ENCODE measurements at regions not wholly inside any gene's neighbourhood (a gene's known extent, or its start where the extent isn't known, plus 50 kb on each side); places are given as distances from the start of the nearest gene placed in this dataset.

DNA sequence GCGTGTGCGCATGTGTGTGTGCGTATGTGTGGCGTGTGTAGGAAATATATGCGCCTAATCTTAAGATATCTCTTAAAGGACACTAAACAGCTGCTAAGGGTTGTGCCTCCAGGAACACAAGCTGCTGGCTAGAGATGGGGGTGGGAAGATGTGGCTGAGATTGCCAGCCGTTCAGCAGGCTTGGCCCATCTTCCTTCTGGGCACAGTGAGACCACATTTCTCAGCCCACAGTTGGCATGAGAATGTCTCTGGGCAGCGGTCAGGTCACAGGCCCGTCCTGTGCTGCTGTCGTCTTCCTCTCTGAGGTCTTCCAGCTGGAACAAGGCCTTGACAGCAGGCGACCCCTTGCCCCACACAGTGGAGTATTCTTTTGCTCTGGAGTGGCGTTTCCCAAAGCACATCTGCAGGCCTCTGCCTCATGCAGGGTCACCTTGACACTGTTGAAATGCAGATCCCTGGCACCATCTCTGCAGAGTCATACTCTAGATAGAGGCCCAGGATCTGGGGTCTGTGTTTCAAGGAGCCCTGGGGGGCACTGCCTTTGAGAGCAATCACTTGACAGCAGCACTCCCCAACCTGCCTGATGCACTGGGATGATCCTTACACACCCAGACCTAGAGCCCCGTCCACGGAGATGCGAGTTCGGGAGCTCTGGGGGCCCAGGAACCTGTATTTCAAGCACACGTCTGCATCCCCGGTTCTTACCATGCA lies 335.5 kb upstream of the SFSWAP start:
- H3K4me1 ChIP-seq (ENCODE audit: insufficient read depth, low read length): peaks cover 25% of the 10 kb centered on the region
- peaks cover 2% of the 10 kb centered on the region for H3K9me3 ChIP-seq (ENCODE audit: low read length)
- H3K36me3 ChIP-seq (ENCODE audit: insufficient read depth, low read length): no peaks in the 10 kb centered on the region
- H3K27me3 ChIP-seq (ENCODE audit: insufficient read depth, low read length): no peaks in the 10 kb centered on the region
- no peak overlapping the region for H2AFZ ChIP-seq (ENCODE audit: low read depth, low read length)
- no peak overlapping the region for H3K4me3 ChIP-seq (ENCODE audit: low read length)

DNA sequence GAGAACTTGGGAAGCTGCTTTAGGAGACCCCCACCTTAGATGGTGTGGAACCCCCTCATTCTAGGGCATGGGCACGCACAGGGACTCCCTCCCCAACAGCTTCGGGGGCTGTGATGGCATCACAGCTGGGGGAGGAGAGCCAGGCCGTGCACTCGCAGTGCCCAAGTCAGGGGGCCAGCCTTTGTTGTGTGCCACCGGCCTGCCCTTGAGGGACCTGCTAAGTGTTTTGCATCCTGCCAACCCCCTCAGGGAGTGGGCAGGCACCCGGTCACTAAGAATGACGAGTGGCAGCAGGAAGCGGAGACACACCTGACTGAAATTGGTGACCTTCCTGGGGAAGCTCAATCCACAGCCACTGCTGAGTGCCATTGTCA lies 334.9 kb upstream of the SFSWAP start:
- no peaks in the 10 kb centered on the region for H3K27me3 ChIP-seq (ENCODE audit: insufficient read depth, low read length)
- no peak overlapping the region for H3K4me3 ChIP-seq (ENCODE audit: low read length)
- peaks cover 26% of the 10 kb centered on the region for H3K4me1 ChIP-seq (ENCODE audit: insufficient read depth, low read length)
- H3K9me3 ChIP-seq (ENCODE audit: low read length): peaks cover 2% of the 10 kb centered on the region
- H2AFZ ChIP-seq (ENCODE audit: low read depth, low read length): no peak overlapping the region
- H3K36me3 ChIP-seq (ENCODE audit: insufficient read depth, low read length): no peaks in the 10 kb centered on the region

DNA sequence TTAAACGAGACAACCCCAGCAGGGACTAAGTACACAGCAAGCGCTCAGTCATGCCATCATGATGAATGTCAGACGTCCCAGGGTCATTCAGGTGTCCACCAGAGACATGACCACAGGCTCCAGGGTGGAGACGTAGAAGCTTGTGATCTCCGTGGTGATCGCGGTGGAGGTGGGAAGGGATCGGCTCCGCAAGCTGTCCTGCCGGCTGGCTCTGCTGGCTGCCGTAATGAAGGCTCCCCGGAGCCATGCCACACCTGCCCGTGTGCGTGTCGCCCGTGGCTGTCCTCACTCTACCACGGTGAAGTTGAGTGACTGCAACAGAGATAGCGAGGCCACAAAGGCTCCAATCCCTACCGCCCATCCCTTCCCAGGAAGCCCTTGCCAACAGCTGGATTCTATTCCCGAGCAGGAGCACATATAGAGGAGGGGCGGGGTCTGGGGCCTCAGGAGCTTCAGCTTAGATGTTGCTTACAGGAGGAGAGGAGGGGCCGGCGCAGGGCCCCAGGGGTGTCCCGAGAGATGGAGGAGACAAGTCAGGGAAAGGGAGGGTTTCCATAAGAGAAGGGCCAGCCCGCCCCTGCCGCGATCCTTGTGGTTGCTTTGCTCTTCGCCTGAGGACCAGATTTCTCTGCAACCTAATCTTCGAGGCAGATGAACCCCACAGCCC lies 332.6 kb upstream of the SFSWAP start:
- Histone ChIP-seq H3K4me1 (ENCODE audit: insufficient read depth, low read length) (peaks cover 31% of the 10 kb centered on the region), H3K9me3 (ENCODE audit: low read length) (peaks cover 2% of the 10 kb centered on the region), H2AFZ (ENCODE audit: low read depth, low read length) (no peak overlapping the region), H3K27me3 (ENCODE audit: insufficient read depth, low read length) (no peaks in the 10 kb centered on the region), H3K36me3 (ENCODE audit: insufficient read depth, low read length) (no peaks in the 10 kb centered on the region), H3K4me3 (ENCODE audit: low read length) (no peak overlapping the region)

DNA sequence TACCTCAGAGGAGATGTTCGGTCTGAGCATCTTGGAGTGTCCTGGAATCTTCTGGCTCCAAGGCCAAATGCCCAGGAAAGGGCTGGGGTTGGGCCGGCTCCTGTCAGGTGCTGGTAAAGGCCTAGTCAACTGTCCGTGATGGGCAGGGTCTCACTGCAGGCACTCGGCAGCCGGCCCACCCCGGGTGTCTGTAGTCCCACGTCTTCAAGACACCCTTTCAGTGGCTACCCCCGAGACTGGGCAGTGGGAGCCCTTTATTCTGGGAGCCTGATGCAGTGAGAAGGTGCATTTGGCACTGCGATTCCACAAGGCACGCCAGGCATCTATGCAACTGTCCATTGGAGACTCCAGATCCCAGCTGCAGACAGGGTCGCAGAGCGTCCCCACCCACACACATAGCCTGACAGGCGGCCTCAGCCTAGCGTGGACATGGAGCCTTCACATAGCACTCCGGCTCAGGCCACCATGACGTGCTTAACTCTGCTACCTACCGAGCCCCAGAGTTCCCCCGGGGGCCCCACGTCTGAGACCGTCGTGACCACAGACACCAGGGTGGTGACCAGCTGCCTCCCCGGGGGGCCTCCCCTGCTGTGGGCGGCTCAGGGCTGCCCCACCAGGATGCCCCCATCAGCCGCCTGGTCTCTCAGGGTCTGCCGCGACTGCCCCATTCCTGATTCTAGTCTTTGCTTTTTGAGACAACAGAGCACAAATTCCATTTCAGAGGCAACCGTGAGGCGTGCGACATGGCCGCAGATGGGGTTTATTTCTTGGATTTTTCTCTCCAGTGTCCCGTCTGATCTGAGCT lies 331.8 kb upstream of the SFSWAP start:
- Histone ChIP-seq H3K4me1 (ENCODE audit: insufficient read depth, low read length) (peaks cover 32% of the 10 kb centered on the region), H3K27me3 (ENCODE audit: insufficient read depth, low read length) (no peaks in the 10 kb centered on the region), H3K9me3 (ENCODE audit: low read length) (peaks cover 2% of the 10 kb centered on the region), H3K36me3 (ENCODE audit: insufficient read depth, low read length) (no peaks in the 10 kb centered on the region), H3K4me3 (ENCODE audit: low read length) (no peak overlapping the region), H2AFZ (ENCODE audit: low read depth, low read length) (no peak overlapping the region)

DNA sequence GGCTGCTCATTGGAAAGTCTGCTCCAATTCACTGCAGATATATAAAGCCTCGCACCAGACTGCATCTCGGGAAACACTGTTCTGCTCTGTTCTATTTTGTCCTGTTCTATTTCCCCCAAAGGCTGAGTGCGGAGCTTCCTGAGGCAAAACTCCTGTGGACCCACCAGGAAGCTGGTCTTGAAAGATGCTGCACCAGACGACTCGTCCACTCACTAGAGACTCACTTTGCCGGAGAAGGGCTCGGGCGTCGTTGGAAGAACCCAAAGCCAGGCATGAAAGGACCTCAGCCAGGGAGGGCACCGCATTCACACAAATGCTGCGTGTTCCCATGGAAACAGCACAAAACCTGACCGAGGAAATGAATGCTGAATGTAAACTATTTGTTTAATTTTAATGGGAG lies 331.2 kb upstream of the SFSWAP start:
- H3K27me3 ChIP-seq (ENCODE audit: insufficient read depth, low read length): no peaks in the 10 kb centered on the region
- H3K4me3 ChIP-seq (ENCODE audit: low read length): no peak overlapping the region
- no peaks in the 10 kb centered on the region for H3K36me3 ChIP-seq (ENCODE audit: insufficient read depth, low read length)
- peaks cover 2% of the 10 kb centered on the region for H3K9me3 ChIP-seq (ENCODE audit: low read length)
- peaks cover 34% of the 10 kb centered on the region for H3K4me1 ChIP-seq (ENCODE audit: insufficient read depth, low read length)
- H2AFZ ChIP-seq (ENCODE audit: low read depth, low read length): no peak overlapping the region

DNA sequence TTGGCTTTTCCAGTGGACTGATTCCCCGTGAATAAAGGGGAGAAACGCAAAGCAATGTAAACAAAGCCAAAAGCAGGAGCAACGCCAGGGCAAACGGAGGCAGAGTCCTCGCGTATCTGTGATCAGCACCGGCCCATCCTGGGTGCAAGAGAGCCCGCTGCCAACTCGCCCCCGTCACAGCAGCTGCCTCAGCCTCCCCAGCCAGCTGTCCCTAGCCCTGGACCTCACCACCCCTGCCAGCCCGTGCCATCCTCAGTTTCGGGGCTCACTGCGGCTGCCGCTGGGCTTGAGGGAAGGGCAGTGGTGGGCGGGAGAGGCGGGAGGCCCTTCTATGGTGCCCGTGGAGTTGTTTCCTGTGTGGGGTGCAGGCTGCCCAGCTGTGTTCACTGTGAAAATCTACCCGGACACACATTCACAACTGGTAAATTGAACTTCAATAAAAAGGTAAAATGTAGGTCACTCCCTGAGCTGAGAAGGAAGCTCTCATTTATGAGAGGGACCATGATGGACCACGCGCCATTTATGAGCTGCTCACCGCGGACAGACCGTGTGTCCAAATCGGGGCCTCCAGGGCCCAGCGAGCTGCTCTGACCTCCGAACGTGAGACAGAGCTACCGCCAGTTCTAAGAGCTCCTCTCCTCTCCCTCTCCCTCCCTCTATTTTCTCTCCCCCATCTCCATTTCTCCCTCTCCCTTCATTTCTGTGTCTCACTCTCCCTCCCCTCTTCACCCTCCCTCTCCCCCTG lies 330.5 kb upstream of the SFSWAP start:
- Histone ChIP-seq H3K9me3 (ENCODE audit: low read length) (peaks cover 2% of the 10 kb centered on the region), H3K4me3 (ENCODE audit: low read length) (no peak overlapping the region)

DNA sequence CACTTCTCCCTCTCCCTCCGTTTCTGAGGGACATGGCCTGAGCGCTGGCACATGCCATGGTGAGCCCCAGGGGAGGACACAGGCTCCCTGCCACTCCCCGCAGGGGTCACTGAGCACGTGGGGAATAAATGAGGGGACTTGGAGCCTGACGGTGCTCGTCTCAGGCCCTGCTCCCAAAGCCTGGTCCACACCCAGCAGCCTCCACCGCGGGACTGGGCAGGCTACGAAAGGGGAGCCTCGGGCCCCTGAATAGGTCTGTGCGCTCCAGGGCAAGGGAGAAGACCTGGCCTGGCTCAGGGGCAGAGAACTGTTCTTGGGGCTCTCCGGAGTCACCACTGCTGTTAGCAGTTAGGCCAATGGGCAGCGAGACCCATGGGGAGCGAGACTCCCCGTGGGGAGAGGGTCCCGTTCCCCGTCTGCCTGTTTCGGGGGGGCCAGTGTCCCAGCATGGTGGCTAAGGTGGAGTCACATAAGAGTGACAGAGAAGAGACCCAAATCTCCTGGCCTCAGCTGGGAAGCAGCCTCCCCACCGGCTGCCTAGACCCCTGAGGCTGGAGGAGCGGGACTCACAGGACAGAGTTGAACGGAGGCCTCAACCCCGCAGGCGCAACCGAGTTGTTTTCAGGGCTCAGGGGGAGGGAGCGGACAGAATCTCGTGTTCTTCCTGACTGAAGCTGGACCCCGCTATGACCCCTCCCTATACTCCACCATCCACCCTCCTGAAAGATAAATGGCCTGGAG lies 329.8 kb upstream of the SFSWAP start:
- H3K36me3 ChIP-seq (ENCODE audit: insufficient read depth, low read length): no peaks in the 10 kb centered on the region
- no peak overlapping the region for H2AFZ ChIP-seq (ENCODE audit: low read depth, low read length)
- peaks cover 36% of the 10 kb centered on the region for H3K4me1 ChIP-seq (ENCODE audit: insufficient read depth, low read length)
- H3K4me3 ChIP-seq (ENCODE audit: low read length): no peak overlapping the region
- peaks cover 2% of the 10 kb centered on the region for H3K9me3 ChIP-seq (ENCODE audit: low read length)
- H3K27me3 ChIP-seq (ENCODE audit: insufficient read depth, low read length): no peaks in the 10 kb centered on the region

More for the DNA sequence above, 330.5 kb upstream of the SFSWAP start:
- Histone ChIP-seq H2AFZ (ENCODE audit: low read depth, low read length) (no peak overlapping the region), H3K36me3 (ENCODE audit: insufficient read depth, low read length) (no peaks in the 10 kb centered on the region), H3K27me3 (ENCODE audit: insufficient read depth, low read length) (no peaks in the 10 kb centered on the region), H3K4me1 (ENCODE audit: insufficient read depth, low read length) (peaks cover 34% of the 10 kb centered on the region)

DNA sequence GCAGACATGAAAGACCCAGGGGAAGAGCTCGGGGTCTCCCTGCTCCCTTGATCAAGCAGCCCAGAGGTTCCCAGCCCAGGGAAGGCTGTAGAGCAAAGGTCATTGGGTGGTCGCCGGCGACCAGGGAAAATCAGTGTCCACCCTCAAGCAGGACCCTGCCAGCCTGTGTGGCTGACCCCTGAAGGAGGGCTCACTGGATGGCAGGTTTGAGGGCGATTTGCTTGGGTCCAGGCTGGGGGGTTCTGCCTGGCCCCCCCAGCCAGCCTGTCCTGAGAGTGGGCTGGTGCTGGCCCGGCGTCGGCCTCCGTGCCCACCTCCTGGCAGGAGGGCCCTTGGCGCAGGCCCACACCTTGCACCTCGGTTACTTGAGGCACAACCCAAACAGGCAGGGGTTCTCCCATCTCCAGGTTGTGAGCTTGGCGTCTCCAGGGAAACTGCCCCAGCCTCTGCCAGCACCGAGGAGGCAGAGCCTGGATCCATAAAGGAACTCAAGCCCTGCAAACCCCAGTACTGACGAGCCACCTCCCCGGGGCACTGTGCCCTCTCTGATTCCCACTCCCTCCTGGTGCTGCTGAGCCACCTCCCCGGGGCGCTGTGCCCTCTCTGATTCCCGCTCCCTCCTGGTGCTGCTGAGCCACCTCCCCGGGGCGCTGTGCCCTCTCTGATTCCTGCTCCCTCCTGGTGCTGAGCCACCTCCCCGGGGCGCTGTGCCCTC lies 329.0 kb upstream of the SFSWAP start:
- H3K36me3 ChIP-seq (ENCODE audit: insufficient read depth, low read length): no peaks in the 10 kb centered on the region
- H3K9me3 ChIP-seq (ENCODE audit: low read length): peaks cover 2% of the 10 kb centered on the region
- no peak overlapping the region for H2AFZ ChIP-seq (ENCODE audit: low read depth, low read length)
- H3K4me1 ChIP-seq (ENCODE audit: insufficient read depth, low read length): peaks cover 40% of the 10 kb centered on the region
- H3K27me3 ChIP-seq (ENCODE audit: insufficient read depth, low read length): no peaks in the 10 kb centered on the region
- no peak overlapping the region for H3K4me3 ChIP-seq (ENCODE audit: low read length)

DNA sequence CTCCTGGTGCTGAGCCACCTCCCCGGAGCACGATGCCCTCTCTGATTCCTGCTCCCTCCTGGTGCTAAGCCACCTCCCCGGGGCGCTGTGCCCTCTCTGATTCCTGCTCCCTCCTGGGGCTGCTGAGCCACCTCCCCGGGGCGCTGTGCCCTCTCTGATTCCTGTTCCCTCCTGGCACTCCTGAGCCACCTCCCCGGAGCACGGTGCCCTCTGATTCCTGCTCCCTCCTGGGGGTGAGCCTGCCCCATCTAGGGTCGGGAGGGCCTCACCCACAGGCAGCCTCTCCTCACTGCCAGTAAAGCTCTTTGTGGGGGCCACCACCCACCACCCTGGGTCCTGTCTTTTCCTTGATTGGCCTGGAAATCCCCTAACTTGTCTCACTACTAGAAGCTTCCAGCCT lies 327.6 kb upstream of the SFSWAP start:
- Histone ChIP-seq H3K4me3 (ENCODE audit: low read length) (no peak overlapping the region), H3K4me1 (ENCODE audit: insufficient read depth, low read length) (peaks cover 42% of the 10 kb centered on the region), H2AFZ (ENCODE audit: low read depth, low read length) (no peak overlapping the region), H3K27me3 (ENCODE audit: insufficient read depth, low read length) (no peaks in the 10 kb centered on the region), H3K9me3 (ENCODE audit: low read length) (no peaks in the 10 kb centered on the region), H3K36me3 (ENCODE audit: insufficient read depth, low read length) (no peaks in the 10 kb centered on the region)

DNA sequence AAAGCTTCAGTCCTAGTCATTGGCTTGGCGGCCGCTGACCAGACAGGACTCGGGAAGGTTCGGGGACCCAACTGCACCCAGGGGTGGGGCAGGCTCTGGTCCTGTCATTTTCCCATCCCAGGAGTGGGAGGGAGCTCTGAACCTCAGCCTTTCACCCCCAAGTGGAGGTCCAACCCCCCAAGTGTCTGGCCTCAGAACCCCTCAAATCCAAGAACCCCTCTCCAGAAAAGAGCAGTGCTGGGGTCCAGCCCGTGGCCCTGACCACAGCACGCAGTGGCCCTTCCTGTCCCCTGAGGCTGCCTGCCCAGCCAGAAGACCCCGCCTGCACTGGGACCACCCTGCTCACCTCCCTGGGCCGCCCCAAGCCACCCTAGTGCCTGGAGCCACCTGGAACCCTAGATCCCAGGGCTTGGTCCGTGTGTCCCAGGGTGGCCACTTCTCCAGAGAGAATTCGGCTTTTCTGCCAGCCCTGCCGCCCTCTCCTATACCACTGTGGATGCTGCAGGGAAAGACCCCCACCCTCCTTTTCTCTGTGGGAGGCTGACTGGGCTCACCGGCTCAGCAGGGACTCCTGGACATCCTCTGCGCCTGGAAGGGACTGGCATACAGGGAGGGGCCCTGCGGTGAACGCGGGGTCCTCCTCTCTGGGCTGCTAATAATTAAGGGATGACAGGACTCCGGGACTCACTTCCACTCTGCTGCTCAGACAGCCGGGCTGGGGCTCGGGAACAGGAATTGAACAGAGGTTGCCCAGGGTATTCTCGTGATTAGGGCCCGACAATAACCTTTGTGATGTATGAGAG lies 326.9 kb upstream of the SFSWAP start:
- Histone ChIP-seq H3K27me3 (ENCODE audit: insufficient read depth, low read length) (no peaks in the 10 kb centered on the region), H3K9me3 (ENCODE audit: low read length) (no peaks in the 10 kb centered on the region), H3K4me1 (ENCODE audit: insufficient read depth, low read length) (peaks cover 44% of the 10 kb centered on the region), H2AFZ (ENCODE audit: low read depth, low read length) (no peak overlapping the region), H3K36me3 (ENCODE audit: insufficient read depth, low read length) (no peaks in the 10 kb centered on the region), H3K4me3 (ENCODE audit: low read length) (no peak overlapping the region)

DNA sequence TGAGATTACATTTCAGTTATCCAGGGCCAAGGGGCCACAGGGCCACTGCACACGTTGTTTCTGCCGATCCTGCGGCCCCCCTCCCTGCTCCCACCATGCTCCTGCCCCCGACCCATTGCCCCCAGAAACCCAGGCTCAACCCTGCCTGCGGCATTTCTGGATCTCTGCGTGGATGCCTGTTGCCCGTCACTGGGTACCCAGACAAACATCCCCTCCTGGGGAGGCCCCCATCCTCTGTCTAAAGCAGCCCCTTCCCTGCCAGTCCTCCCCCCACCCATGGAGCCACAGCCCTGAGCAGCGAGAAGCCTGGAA lies 326.4 kb upstream of the SFSWAP start:
- Histone ChIP-seq H3K4me3 (ENCODE audit: low read length) (no peak overlapping the region), H2AFZ (ENCODE audit: low read depth, low read length) (no peak overlapping the region), H3K27me3 (ENCODE audit: insufficient read depth, low read length) (no peaks in the 10 kb centered on the region), H3K36me3 (ENCODE audit: insufficient read depth, low read length) (no peaks in the 10 kb centered on the region), H3K9me3 (ENCODE audit: low read length) (no peaks in the 10 kb centered on the region), H3K4me1 (ENCODE audit: insufficient read depth, low read length) (peaks cover 44% of the 10 kb centered on the region)

All from neuron (in vitro differentiated cells).